Left renal cortex interstitium (tissue), 4 donors: ENCODE measurements at regions not wholly inside any gene's neighbourhood (a gene's known extent, or its start where the extent isn't known, plus 50 kb on each side); places are given as distances from the start of the nearest gene placed in this dataset.
"Not testable (repeated sequence)": the region's sequence is repeated elsewhere in the genome, so short reads cannot be mapped to it uniquely, and the experiment has no call there.

Experiments
- DNase-seq, 4 donors: peaks; one replicate each; pipeline ENCODE4 v3.0.0-alpha.2; 2013; ENCODE audit warnings: low read depth in 4 of 4, low spot score in 2 of 4, missing footprints in 1 of 4

- no peak for DNase-seq
These were observed 117.7 kb upstream of the CCDC90B start for GRCh38 chr11:83403691-83404389.

- DNase-seq, result no peak
These were observed 115.5 kb upstream of the CCDC90B start for GRCh38 chr11:83401506-83402225.

- no peak for DNase-seq
These were observed 108.2 kb upstream of the CCDC90B start for GRCh38 chr11:83394331-83394730.

DNA sequence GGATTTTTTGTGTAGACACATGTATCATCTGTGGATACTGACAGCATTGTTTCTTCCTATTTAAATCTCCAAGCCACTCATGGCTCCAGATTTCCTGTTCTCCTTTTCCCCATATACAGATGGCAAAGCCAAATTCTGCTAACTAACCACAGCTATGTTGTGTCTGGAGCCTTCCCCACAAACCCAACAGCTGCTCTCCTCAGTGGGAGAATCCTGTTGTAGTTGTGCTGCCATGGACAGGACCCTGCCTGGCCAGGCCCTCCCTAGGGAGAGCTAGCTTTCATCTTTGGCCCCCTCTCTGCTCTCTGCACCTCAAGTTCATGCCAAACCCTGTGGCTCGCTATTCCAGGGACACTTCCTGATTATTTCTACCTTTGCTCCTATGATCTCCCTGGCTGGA lies 106.4 kb upstream of the CCDC90B start:
- DNase-seq, result no peak

DNA sequence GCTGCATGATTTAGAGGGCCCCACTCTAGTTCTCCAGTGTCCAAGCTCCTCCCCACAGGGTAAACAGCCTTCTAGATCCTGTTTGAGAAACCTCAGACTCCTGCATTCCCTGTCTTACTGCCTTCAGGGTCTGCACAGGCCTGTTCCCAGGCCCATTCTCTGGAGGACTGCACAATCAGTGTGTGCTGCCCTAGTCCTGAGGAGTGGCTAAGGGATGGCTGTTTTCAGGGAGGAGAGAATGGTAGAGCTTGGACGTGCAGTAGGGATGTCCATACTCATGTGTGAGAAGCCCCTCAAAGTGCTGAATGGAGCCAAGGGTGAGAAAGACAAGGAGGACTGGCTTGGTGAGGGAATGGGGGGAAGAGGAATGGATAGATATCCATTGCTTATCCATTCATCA lies 103.8 kb upstream of the CCDC90B start:
- no peak for DNase-seq

GRCh38 chr11:83383838-83384237 lies 97.7 kb upstream of the CCDC90B start:
- not testable (repeated sequence) for DNase-seq

GRCh38 chr11:83374311-83374710 lies 88.1 kb upstream of the CCDC90B start:
- DNase-seq, result no peak

GRCh38 chr11:83371489-83371888 lies 85.3 kb upstream of the CCDC90B start:
- no peak for DNase-seq

DNA sequence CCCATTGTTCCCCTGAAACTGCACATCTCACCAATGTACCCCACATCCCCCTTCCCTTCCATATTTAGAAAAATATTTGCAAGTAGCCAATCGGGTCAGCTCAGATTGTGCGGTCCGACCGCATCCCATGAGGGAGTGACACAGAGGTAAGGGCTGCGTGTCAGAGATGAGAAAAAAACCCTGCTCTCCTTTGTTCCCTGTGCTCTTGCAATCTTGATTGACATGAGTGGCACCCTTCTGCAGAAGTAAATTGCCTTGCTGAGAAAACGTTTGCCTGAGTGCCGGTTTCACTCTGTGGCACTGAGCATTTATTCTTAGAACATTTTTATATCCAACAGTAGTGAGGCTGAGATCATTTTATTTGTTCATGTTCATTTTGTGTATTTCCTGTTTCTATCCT lies 81.6 kb upstream of the CCDC90B start:
- DNase-seq, result no peak

DNA sequence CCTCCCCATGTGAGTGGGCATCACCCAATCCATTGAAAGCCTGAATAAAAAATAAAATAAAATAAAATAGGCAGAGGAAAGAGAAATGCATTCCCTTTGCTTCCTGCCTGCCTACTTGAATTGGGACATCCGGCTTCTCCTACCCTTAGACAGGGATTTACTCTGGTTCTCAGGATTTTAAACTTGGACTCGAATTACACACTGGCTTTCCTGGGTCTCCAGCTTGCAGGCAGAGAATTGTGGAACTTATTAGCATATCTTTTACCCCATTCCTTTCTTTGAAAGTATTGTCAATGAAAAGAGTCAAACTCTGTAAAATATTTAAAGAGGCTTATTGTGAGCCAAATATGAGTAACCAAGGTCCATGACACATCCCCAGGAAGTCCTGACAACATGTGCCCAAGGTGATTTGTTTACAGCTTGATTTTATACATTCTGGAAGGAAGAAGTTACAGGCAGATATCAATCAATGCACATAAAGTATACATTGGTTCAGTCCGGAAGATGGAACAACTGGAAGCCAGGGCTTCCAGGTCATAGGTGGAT lies 78.4 kb upstream of the CCDC90B start:
- no peak for DNase-seq

DNA sequence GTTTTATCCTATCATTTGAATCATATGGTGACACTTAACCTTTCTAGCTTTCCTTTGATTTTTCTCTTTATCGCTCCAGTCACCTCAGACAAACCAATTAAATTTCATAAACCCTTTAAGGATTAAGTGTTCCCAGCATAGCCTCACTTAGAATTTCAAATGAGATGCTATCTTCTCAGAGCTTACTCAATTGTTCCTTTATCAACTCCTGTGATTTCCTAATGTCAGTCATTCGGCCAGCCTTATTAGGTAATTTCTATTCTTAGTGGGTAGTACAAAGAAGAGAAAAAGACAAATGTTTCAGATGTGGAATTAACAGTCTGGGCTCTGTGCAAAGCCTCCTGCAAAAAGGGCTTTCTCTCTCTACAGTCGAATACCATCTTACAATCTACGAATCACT lies 77.1 kb upstream of the CCDC90B start:
- DNase-seq, result no peak

GRCh38 chr11:83361831-83362230 lies 75.7 kb upstream of the CCDC90B start:
- DNase-seq, result no peak

DNA sequence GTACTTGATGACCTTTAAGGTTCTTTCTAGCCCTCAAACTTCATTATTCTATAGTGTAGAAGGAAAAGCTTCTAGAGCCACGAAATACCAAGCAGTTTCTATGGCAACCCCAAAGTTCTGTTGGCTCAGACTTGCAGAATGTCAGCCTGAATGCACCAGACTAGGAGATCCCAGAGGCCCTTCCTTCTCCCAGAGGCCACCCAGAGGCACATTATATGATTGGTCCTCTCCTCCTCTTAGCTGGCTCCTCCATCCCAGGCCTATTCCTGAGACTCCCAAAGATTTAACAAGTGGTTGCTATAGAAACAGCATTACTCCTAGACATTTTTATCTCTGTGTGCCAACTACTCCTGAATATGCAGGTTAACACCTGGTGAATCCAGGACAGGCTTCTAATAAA lies 69.2 kb upstream of the CCDC90B start:
- no peak for DNase-seq

- DNase-seq, result no peak
These were observed 64.0 kb upstream of the CCDC90B start for GRCh38 chr11:83350187-83350586.

- DNase-seq, result peak; percentile 3 to 23 (median 16)
These were observed 63.1 kb upstream of the CCDC90B start for GRCh38 chr11:83349296-83349695.

DNA sequence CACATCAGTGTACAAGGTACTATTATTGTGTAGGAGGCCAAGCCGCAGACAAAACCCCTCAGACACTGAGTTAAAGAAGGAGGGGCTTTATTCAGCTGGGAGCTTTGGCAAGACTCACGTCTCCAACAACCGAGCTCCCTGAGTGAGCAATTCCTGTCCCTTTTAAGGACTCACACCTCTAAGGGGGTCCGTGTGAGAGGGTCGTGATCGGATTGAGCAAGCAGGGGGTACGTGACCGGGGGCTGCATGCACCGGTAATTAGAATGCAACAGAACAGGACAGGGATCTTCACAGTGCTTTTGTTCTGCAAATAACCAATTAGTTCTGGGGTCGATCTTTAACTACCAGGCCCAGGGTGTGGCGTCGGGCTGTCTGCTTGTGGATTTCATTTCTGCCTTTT lies 60.5 kb upstream of the CCDC90B start:
- DNase-seq, result not testable (repeated sequence)

DNA sequence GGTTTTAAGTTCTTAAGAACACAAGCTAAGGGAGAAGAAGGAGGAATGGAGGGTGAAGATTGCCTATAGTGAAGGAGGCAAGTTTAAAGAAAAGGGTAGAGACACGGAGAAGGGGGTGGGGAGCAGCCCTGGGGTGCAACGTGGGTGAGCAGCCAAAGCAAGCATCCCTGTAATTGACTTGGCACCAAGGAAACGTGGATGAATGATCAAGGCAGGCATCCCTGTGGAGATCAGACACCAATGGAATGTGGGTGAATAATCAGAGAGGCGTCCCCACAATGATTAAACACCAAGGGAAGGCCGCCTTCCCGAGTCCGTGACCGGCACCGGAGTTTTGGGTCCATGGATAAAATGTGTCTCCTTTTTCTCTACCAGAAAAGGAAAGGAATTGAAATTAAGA lies 58.4 kb upstream of the CCDC90B start:
- not testable (repeated sequence) for DNase-seq

DNA sequence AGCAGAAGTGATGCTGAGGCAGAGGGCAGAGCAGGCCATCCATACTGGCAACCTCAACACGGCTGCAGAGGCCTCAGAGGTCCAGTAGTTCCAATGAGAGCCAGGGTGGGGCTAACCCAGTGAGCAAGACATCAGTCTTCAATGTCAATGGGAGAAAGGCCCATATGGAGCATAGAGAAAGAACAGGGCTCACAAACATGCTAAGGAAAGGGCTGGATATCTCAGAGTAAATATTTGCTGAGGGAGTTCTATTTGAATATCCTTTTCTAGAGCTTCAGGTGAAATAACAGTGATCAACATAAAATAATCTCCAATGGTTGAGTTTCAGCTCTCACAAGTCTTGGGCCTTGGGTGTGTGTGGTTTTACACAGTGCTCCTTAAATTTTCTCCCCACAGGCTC lies 50.8 kb upstream of the CCDC90B start:
- no peak for DNase-seq
